Suprapubic skin (tissue), 3 donors: ENCODE measurements at regions not wholly inside any gene's neighbourhood (a gene's known extent, or its start where the extent isn't known, plus 50 kb on each side); places are given as distances from the start of the nearest gene placed in this dataset.

Experiments
- CTCF ChIP-seq, 2 donors: fragments of 200-600 bp in 1 of 2; fragments of 450-650 bp in 1 of 2; sonication (generic) in 1 of 2; IDR thresholded peaks; one replicate each; pipeline ENCODE4 v1.5.1; 2016 to 2019; ENCODE audit warnings: antibody characterized with exemption in 2 of 2, mild to moderate bottlenecking in 1 of 2, moderate library complexity in 1 of 2
- POLR2A ChIP-seq, 2 donors: fragments of 450-650 bp; IDR thresholded peaks; one replicate each; pipeline ENCODE4 v1.6.1; 2017; ENCODE audit warnings: antibody characterized with exemption in 2 of 2, mild to moderate bottlenecking in 2 of 2, moderate library complexity in 2 of 2

DNA sequence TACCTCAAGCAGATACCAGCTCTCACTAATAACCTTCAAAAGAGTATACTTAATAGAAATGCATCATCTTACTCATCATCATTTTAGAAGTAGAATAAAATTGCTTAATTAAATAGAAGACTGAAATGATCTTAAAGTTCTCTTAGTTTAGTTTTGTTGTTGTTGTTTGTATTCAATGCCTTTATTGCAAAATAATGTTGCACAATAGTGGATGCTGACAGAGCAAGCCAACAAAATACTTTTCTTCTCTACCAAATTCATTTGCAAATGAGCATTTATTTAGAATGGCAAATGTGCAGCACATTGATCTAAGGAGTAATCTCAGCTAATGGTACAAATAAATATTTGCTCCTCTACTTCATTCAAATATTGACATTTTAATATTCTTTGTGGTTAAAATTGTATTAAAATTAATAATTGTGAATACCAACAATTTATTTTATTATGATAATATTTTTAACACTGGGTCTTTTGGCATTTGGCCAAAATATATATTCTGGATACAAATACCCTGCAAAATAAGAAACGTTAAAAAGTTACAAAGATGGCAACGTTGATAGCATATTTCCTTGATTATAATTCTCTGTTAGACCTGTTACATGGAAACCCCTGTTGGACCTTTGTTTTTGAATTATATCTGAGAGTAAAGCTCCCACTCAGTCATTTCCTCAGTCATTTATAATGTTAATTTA is 496.1 kb downstream of the RERGL start:
- TF ChIP-seq CTCF (IDR thresholded peaks at IDR 0.05) = no peak
- no peak for TF ChIP-seq POLR2A (IDR thresholded peaks at IDR 0.05)
